Psoas muscle (tissue), 7 donors: ENCODE measurements at regions not wholly inside any gene's neighbourhood (a gene's known extent, or its start where the extent isn't known, plus 50 kb on each side); places are given as distances from the start of the nearest gene placed in this dataset.
"Not testable (repeated sequence)": the region's sequence is repeated elsewhere in the genome, so short reads cannot be mapped to it uniquely, and the experiment has no call there.

Experiments used
- ATAC-seq, 4 donors: fragments of 200-7000 bp; cut with Tn5 transposase; one replicate each; pipeline ENCODE4 v1.9.1; 2020; ENCODE audit warnings: moderate library complexity in 3 of 4, mild to moderate bottlenecking in 2 of 4
- DNase-seq, 2 donors: peaks; one replicate each; pipeline ENCODE4 v3.0.0-alpha.2; 2020
- H3K27ac ChIP-seq: fragments of 200-600 bp; one replicate; pipeline ENCODE4 v1.8.0; 2022
- H3K27me3 ChIP-seq, 3 donors: fragments of 200-600 bp in 1 of 3; one replicate each; pipeline versions ENCODE4 v1.6.1 to v1.8.0; 2013 to 2022; ENCODE audit warnings: low read length in 2 of 3, mild to moderate bottlenecking in 2 of 3, moderate library complexity in 1 of 3; ENCODE audit not compliant: insufficient read depth in 3 of 3
- H3K36me3 ChIP-seq, 2 donors: fragments of 200-600 bp in 1 of 2; one replicate each; pipeline versions ENCODE4 v1.6.1 to v1.8.0; 2013 to 2022; ENCODE audit warnings: low read depth in 1 of 2, mild to moderate bottlenecking in 1 of 2, moderate library complexity in 1 of 2; ENCODE audit not compliant: insufficient read depth in 1 of 2
- H3K4me1 ChIP-seq: fragments of 200-600 bp; one replicate; pipeline ENCODE4 v1.8.0; 2022
- H3K4me3 ChIP-seq: fragments of 200-600 bp; one replicate; pipeline ENCODE4 v1.8.0; 2022; ENCODE audit warnings: mild to moderate bottlenecking
- H3K9me3 ChIP-seq: fragments of 200-600 bp; one replicate; pipeline ENCODE4 v1.8.0; 2022
- CTCF ChIP-seq: fragments of 200-600 bp; IDR thresholded peaks from one replicate; pipeline ENCODE4 v1.8.0; 2022; ENCODE audit warnings: antibody characterized with exemption
- WGBS, 3 donors: extraction: QIAGEN DNeasy Blood & Tissue Kit; methylation state at CpG; one replicate each; pipeline versions ENCODE4 v1.1.6 to v1.1.7; 2013; 5-methylcytosine and 5-hydroxymethylcytosine counted together
- intact Hi-C, 2 donors: fragments of 100-400 bp; cut with DNase I; formaldehyde crosslinking; loops; one replicate each; pipeline versions ENCODE4 v1.11.0 to v1.14.2; 2022
- donor health status: healthy with polysubstance abuse.
- donor health status: DM: no; HTN: no; CAD: no; lungs with moderate emphysema.
- donor health status: Bipolar disorder and iron deficiency.
- donor health status: healthy.
- donor health status: DM: yes; HTN: yes; CAD: no.
- donor health status: DM: no; HTN: no; CAD: no.
- donor health status: DM: yes; HTN: yes; CAD: no.

GRCh38 chr10:21355591-21356011 is 169.9 kb downstream of the SKIDA1 start:
- Histone ChIP-seq H3K9me3 (no peaks in the 10 kb centered on the region), H3K4me3 (no peak overlapping the region), H3K36me3 (no peaks in the 10 kb centered on the region), H3K27ac (no peak overlapping the region), H3K4me1 (no peaks in the 10 kb centered on the region), H3K27me3 (no peaks in the 10 kb centered on the region)
- no peak for ATAC-seq
- 63 to 82% (median 79%) methylated on average over 2 of the region's 2 CpGs for WGBS, 3 donors
- intact Hi-C loops, result no loop called here
- DNase-seq, result no peak
- no peak for TF ChIP-seq CTCF

DNA sequence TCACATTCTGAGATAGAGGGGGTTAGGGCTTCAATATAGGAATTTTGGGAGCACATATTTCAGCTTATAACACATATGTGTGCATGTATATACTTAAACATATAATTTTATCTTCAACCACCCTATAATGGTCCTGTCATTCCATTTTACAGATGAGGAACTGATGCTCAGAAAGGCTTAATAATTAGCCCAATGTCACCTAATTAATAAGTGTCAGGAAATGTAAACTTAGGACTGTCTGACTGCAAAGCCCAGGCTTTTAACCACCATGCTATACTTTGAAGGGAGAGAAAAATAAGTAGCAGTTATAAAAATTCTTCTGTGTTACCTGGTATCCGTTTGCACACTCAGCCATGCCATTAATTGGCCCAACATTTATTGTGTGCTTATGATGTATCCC is 172.6 kb downstream of the SKIDA1 start:
- intact Hi-C loops, result no loop called here
- 71 to 80% (median 75%) methylated on average over 1 of the region's 1 CpG for WGBS, 3 donors
- no peaks in the 10 kb centered on the region for H3K9me3 ChIP-seq
- H3K27me3 ChIP-seq, result peaks cover 0 to 3% (median 0%) of the 10 kb centered on the region in 3 donors
- ATAC-seq, result no peak
- no peaks in the 10 kb centered on the region for H3K4me1 ChIP-seq
- H3K4me3 ChIP-seq, result no peak overlapping the region
- no peak for TF ChIP-seq CTCF
- no peak overlapping the region for H3K27ac ChIP-seq
- DNase-seq, result no peak
- no peaks in the 10 kb centered on the region for H3K36me3 ChIP-seq

- ATAC-seq, H3K9me3 ChIP-seq, DNase-seq, H3K4me1 ChIP-seq, H3K4me3 ChIP-seq, H3K36me3 ChIP-seq, H3K27me3 ChIP-seq, intact Hi-C loops, H3K27ac ChIP-seq: not testable (repeated sequence)
- WGBS, 3 donors, result 88 to 93% (median 88%) methylated on average over 2 of the region's 2 CpGs
Observed at GRCh38 chr10:21351594-21351993, 173.9 kb downstream of the SKIDA1 start.

GRCh38 chr10:21349912-21350286 is 175.6 kb downstream of the SKIDA1 start:
- intact Hi-C loops, result no loop called here

GRCh38 chr10:21347785-21348170 is 177.7 kb downstream of the SKIDA1 start:
- Histone ChIP-seq H3K4me1 (no peaks in the 10 kb centered on the region), H3K4me3 (no peak overlapping the region), H3K27ac (no peak overlapping the region), H3K9me3 (no peaks in the 10 kb centered on the region), H3K27me3 (peaks cover 0 to 3% (median 0%) of the 10 kb centered on the region in 3 donors), H3K36me3 (no peaks in the 10 kb centered on the region)
- intact Hi-C loops, result no loop called here
- TF ChIP-seq CTCF, result no peak
- no peak for ATAC-seq
- WGBS, 3 donors, result 68 to 74% (median 69%) methylated on average over 2 of the region's 2 CpGs
- no peak for DNase-seq

More at GRCh38 chr10:21349912-21350286, 175.6 kb downstream of the SKIDA1 start:
- H3K4me3 ChIP-seq, result no peak overlapping the region
- H3K9me3 ChIP-seq, result no peaks in the 10 kb centered on the region
- no peaks in the 10 kb centered on the region for H3K36me3 ChIP-seq
- TF ChIP-seq CTCF, result no peak
- H3K27me3 ChIP-seq, result peaks cover 0 to 3% (median 0%) of the 10 kb centered on the region in 3 donors
- WGBS, 3 donors, result 16 to 19% (median 18%) methylated on average over 3 of the region's 3 CpGs
- H3K4me1 ChIP-seq, result no peaks in the 10 kb centered on the region
- H3K27ac ChIP-seq, result no peak overlapping the region
- ATAC-seq (no peak), DNase-seq (no peak)
